ENCODE measurements at regions not wholly inside any gene's neighbourhood (a gene's known extent, or its start where the extent isn't known, plus 50 kb on each side); places are given as distances from the start of the nearest gene placed in this dataset.
"Not testable (repeated sequence)": the region's sequence is repeated elsewhere in the genome, so short reads cannot be mapped to it uniquely, and the experiment has no call there.

- DNase-seq (ENCODE audit: low spot score): peak; percentile 35
Observed at GRCh38 chr3:106120356-106120755, 251.5 kb upstream of the CBLB start.

GRCh38 chr3:106121491-106122289, 252.9 kb upstream of the CBLB start:
- DNase-seq (ENCODE audit: low spot score): peak; percentile 19

GRCh38 chr3:106124818-106125217, 256.0 kb upstream of the CBLB start:
- no peak for DNase-seq (ENCODE audit: low spot score)

- DNase-seq (ENCODE audit: low spot score): no peak
Observed at GRCh38 chr3:106125321-106125720, 256.5 kb upstream of the CBLB start.

GRCh38 chr3:106126067-106126845, 257.4 kb upstream of the CBLB start:
- DNase-seq (ENCODE audit: low spot score): no peak

GRCh38 chr3:106126846-106127235, 258.0 kb upstream of the CBLB start:
- DNase-seq (ENCODE audit: low spot score): no peak

- no peak for DNase-seq (ENCODE audit: low spot score)
Observed at GRCh38 chr3:106129939-106130338, 261.1 kb upstream of the CBLB start.

- DNase-seq (ENCODE audit: low spot score): no peak
Observed at GRCh38 chr3:106130384-106131198, 261.8 kb upstream of the CBLB start.

- no peak for DNase-seq (ENCODE audit: low spot score)
Observed at GRCh38 chr3:106135451-106136160, 266.8 kb upstream of the CBLB start.

GRCh38 chr3:106139826-106140225, 271.0 kb upstream of the CBLB start:
- DNase-seq (ENCODE audit: low spot score): no peak

GRCh38 chr3:106140431-106140830, 271.6 kb upstream of the CBLB start:
- no peak for DNase-seq (ENCODE audit: low spot score)

GRCh38 chr3:106144030-106144429, 275.2 kb upstream of the CBLB start:
- no peak for DNase-seq (ENCODE audit: low spot score)

- DNase-seq (ENCODE audit: low spot score): not testable (repeated sequence)
Observed at GRCh38 chr3:106148440-106149082, 279.7 kb upstream of the CBLB start.

GRCh38 chr3:106157411-106157810, 288.6 kb upstream of the CBLB start:
- DNase-seq (ENCODE audit: low spot score): no peak

GRCh38 chr3:106160396-106160795, 291.6 kb upstream of the CBLB start:
- no peak for DNase-seq (ENCODE audit: low spot score)

- DNase-seq (ENCODE audit: low spot score): no peak
Observed at GRCh38 chr3:106161246-106161645, 292.4 kb upstream of the CBLB start.

- DNase-seq (ENCODE audit: low spot score): no peak
Observed at GRCh38 chr3:106167728-106168127, 298.9 kb upstream of the CBLB start.

- DNase-seq (ENCODE audit: low spot score): no peak
Observed at GRCh38 chr3:106168962-106169750, 300.3 kb upstream of the CBLB start.

- no peak for DNase-seq (ENCODE audit: low spot score)
Observed at GRCh38 chr3:106170636-106171035, 301.8 kb upstream of the CBLB start.

GRCh38 chr3:106172101-106172500, 303.3 kb upstream of the CBLB start:
- DNase-seq (ENCODE audit: low spot score): no peak

- no peak for DNase-seq (ENCODE audit: low spot score)
Observed at GRCh38 chr3:106172780-106173179, 304.0 kb upstream of the CBLB start.
